Cerebellar cortex (tissue), 1 donor: ENCODE measurements at regions not wholly inside any gene's neighbourhood (a gene's known extent, or its start where the extent isn't known, plus 50 kb on each side); places are given as distances from the start of the nearest gene placed in this dataset.

Experiments
- DNase-seq: peaks from one replicate; pipeline ENCODE4 v3.0.0-alpha.2; 2015; ENCODE audit warnings: low spot score

- no peak for DNase-seq
These were observed 50.1 kb upstream of the SALL3 start for GRCh38 chr18:78929516-78929915.
